H1 (cell line): ENCODE measurements at regions not wholly inside any gene's neighbourhood (a gene's known extent, or its start where the extent isn't known, plus 50 kb on each side); places are given as distances from the start of the nearest gene placed in this dataset.

Source experiments
- CTCF ChIA-PET: fragments of 300-600 bp; sonication (Branson Sonifier 250); formaldehyde crosslinking; loops from one replicate; lab custom pipeline; 2021; ENCODE audit not compliant: partially characterized antibody; lab: Charles Lee
- POLR2A ChIA-PET: fragments of 300-600 bp; sonication (Branson Sonifier 250); formaldehyde crosslinking; loops from one replicate; lab custom pipeline; 2021; ENCODE audit warnings: inconsistent platforms; ENCODE audit not compliant: partially characterized antibody; lab: Charles Lee
- DNase-seq, 2 experiments: peaks; one replicate each; pipeline versions ENCODE4 v3.0.0 to v3.0.0-alpha.2; 2010 to 2022; ENCODE audit warnings: low spot score in 2 of 2, low read depth in 1 of 2, mixed read lengths in 1 of 2
- FAIRE-seq: peaks from 2 replicates; lab custom pipeline; 2011; peaks lifted over from hg19 to GRCh38; lab: Jason Lieb, UNC
- H2AFZ ChIP-seq: 2 replicates; pipeline ENCODE4 v1.8.1; 2012; ENCODE audit warnings: low read length, inconsistent platforms
- H2AK5ac ChIP-seq: 2 replicates; pipeline ENCODE4 v1.6.1; 2013; ENCODE audit warnings: low read depth, low read length
- H2BK120ac ChIP-seq: replicated peaks from 2 replicates; pipeline ENCODE3; 2013; ENCODE audit warnings: low read depth, low read length, inconsistent platforms
- H2BK12ac ChIP-seq: 2 replicates; pipeline ENCODE4 v1.6.1; 2013; ENCODE audit warnings: low read depth, low read length
- H2BK15ac ChIP-seq: 2 replicates; pipeline ENCODE4 v1.6.1; 2013; ENCODE audit warnings: low read length
- H2BK20ac ChIP-seq: 2 replicates; pipeline ENCODE4 v1.6.1; 2013; ENCODE audit warnings: low read length
- H2BK5ac ChIP-seq: 2 replicates; pipeline ENCODE4 v1.6.1; 2013; ENCODE audit warnings: low read depth, low read length
- H3K14ac ChIP-seq: 2 replicates; pipeline ENCODE4 v1.6.1; 2013; ENCODE audit warnings: inconsistent platforms; ENCODE audit not compliant: insufficient read length
- H3K18ac ChIP-seq: 2 replicates; pipeline ENCODE4 v1.6.1; 2013; ENCODE audit warnings: low read length; ENCODE audit errors: extremely low read depth
- H3K23ac ChIP-seq: 2 replicates; pipeline ENCODE4 v1.6.1; 2013; ENCODE audit warnings: inconsistent platforms; ENCODE audit not compliant: insufficient read length
- H3K23me2 ChIP-seq: 2 replicates; pipeline ENCODE4 v1.6.1; 2013; ENCODE audit warnings: low read depth, low read length
- H3K27ac ChIP-seq: 2 replicates; pipeline ENCODE4 v1.6.1; 2011; ENCODE audit warnings: low read depth, low read length, inconsistent platforms
- H3K27me3 ChIP-seq, 4 experiments: replicated peaks in 1 of 4; 1 replicate in 1 of 4; 2 replicates in 3 of 4; pipeline versions ENCODE4 v1.6.1 to v1.8.1; 2011 to 2013; ENCODE audit warnings: low read length in 3 of 4, mild to moderate bottlenecking in 3 of 4, inconsistent platforms in 2 of 4, mixed read lengths in 2 of 4, moderate library complexity in 1 of 4; ENCODE audit not compliant: control insufficient read depth in 3 of 4, insufficient read depth in 3 of 4; ENCODE audit errors: extremely low read depth in 1 of 4
- H3K36me3 ChIP-seq, 4 experiments: 2 replicates each; pipeline versions ENCODE4 v1.6.1 to v1.8.1; 2011 to 2013; ENCODE audit warnings: mild to moderate bottlenecking in 4 of 4, low read length in 3 of 4, moderate library complexity in 2 of 4, control low read depth in 1 of 4, inconsistent platforms in 1 of 4; ENCODE audit not compliant: insufficient read depth in 4 of 4, control insufficient read depth in 2 of 4
- H3K4ac ChIP-seq: replicated peaks from 2 replicates; pipeline ENCODE3; 2013; ENCODE audit warnings: low read length, low read depth, mixed read lengths, inconsistent platforms; ENCODE audit not compliant: insufficient read length
- H3K4me1 ChIP-seq, 4 experiments: replicated peaks in 1 of 4; 1 replicate in 1 of 4; 2 replicates in 3 of 4; pipeline versions ENCODE4 v1.6.1 to v1.8.1; 2011 to 2013; ENCODE audit warnings: low read length in 3 of 4, inconsistent platforms in 2 of 4, mixed read lengths in 1 of 4; ENCODE audit not compliant: insufficient read depth in 4 of 4, control insufficient read depth in 3 of 4
- H3K4me2 ChIP-seq, 2 experiments: 2 replicates each; pipeline versions ENCODE4 v1.6.1 to v1.8.1; 2011 to 2013; ENCODE audit warnings: low read depth in 2 of 2, low read length in 2 of 2, control low read depth in 1 of 2, inconsistent platforms in 1 of 2, mild to moderate bottlenecking in 1 of 2; ENCODE audit not compliant: insufficient read depth in 1 of 2
- H3K4me3 ChIP-seq, 4 experiments: fragments of 200-600, 300-600 bp in 1 of 4; sonication (generic), shearing (Covaris generic), sonication (Bioruptor Twin) in 1 of 4; 2 replicates each; pipeline versions ENCODE4 v1.5.1 to v1.8.1; 2011 to 2016; ENCODE audit warnings: low read length in 4 of 4, low read depth in 3 of 4, control low read depth in 2 of 4, inconsistent platforms in 2 of 4, mild to moderate bottlenecking in 2 of 4, mixed read lengths in 1 of 4, moderate library complexity in 1 of 4; ENCODE audit not compliant: insufficient read depth in 2 of 4; ENCODE audit errors: extremely low read depth in 1 of 4
- H3K56ac ChIP-seq: replicated peaks from 2 replicates; pipeline ENCODE3; 2013; ENCODE audit warnings: low read depth, mild to moderate bottlenecking, mixed read lengths, low read length, inconsistent platforms; ENCODE audit not compliant: insufficient read length
- H3K79me1 ChIP-seq: 2 replicates; pipeline ENCODE4 v1.6.1; 2013; ENCODE audit warnings: low read depth, low read length, control low read depth
- H3K79me2 ChIP-seq, 2 experiments: 2 replicates each; pipeline versions ENCODE4 v1.6.1 to v1.8.1; 2012 to 2013; ENCODE audit warnings: low read length in 2 of 2, mild to moderate bottlenecking in 2 of 2, inconsistent platforms in 1 of 2; ENCODE audit not compliant: insufficient read depth in 2 of 2, control insufficient read depth in 1 of 2
- H3K9ac ChIP-seq, 4 experiments: replicated peaks in 1 of 4; 1 replicate in 1 of 4; 2 replicates in 3 of 4; pipeline versions ENCODE4 v1.6.1 to v1.8.1; 2011 to 2013; ENCODE audit warnings: low read depth in 3 of 4, low read length in 3 of 4, control low read depth in 2 of 4, mild to moderate bottlenecking in 2 of 4, moderate library complexity in 2 of 4, inconsistent platforms in 1 of 4; ENCODE audit errors: extremely low read depth in 1 of 4
- H3K9me3 ChIP-seq, 2 experiments: 2 replicates each; pipeline versions ENCODE4 v1.6.1 to v1.8.1; 2012 to 2013; ENCODE audit warnings: mild to moderate bottlenecking in 2 of 2, moderate library complexity in 2 of 2, control low read depth in 1 of 2, inconsistent platforms in 1 of 2, low read depth in 1 of 2, low read length in 1 of 2, mixed read lengths in 1 of 2; ENCODE audit not compliant: insufficient read depth in 2 of 2
- H4K20me1 ChIP-seq, 2 experiments: replicated peaks in 1 of 2; 2 replicates each; pipeline versions ENCODE3 to v1.8.1; 2011 to 2013; ENCODE audit warnings: inconsistent platforms in 2 of 2, low read length in 2 of 2, mild to moderate bottlenecking in 1 of 2; ENCODE audit not compliant: insufficient read depth in 2 of 2, control insufficient read depth in 1 of 2
- H4K5ac ChIP-seq: 2 replicates; pipeline ENCODE4 v1.6.1; 2013; ENCODE audit warnings: low read length, low read depth, mixed read lengths, inconsistent platforms; ENCODE audit not compliant: insufficient read length
- H4K8ac ChIP-seq: 2 replicates; pipeline ENCODE4 v1.8.0; 2013; ENCODE audit warnings: mild to moderate bottlenecking, moderate library complexity, low read length, inconsistent platforms; ENCODE audit not compliant: insufficient read depth; ENCODE audit errors: extremely low read depth
- H4K91ac ChIP-seq: replicated peaks from 2 replicates; pipeline ENCODE3; 2013; ENCODE audit warnings: low read length, mixed read lengths, inconsistent platforms; ENCODE audit not compliant: insufficient read length
- BRCA1 ChIP-seq: IDR thresholded peaks from 2 replicates; pipeline ENCODE4 v1.6.1; 2012; ENCODE audit warnings: low read depth, low read length, improper control_type of control experiment
- FOSL1 ChIP-seq: IDR thresholded peaks from 2 replicates; pipeline ENCODE4 v1.6.1; 2011; ENCODE audit warnings: mild to moderate bottlenecking, low read depth, low read length, moderate library complexity; ENCODE audit not compliant: insufficient read depth
- KDM4A ChIP-seq: IDR thresholded peaks from one replicate; pipeline ENCODE4 v1.7.1; 2012; ENCODE audit warnings: low read depth, mild to moderate bottlenecking, moderate library complexity, low read length, inconsistent platforms; ENCODE audit not compliant: severe bottlenecking
- NRF1 ChIP-seq: IDR thresholded peaks from 2 replicates; pipeline ENCODE4 v1.6.1; 2011; ENCODE audit warnings: mild to moderate bottlenecking, low read depth, low read length, improper control_type of control experiment
- POLR2A ChIP-seq, 2 experiments: IDR thresholded peaks; 1 replicate in 1 of 2; 2 replicates in 1 of 2; pipeline ENCODE4 v1.6.1; 2011; ENCODE audit warnings: low read depth in 2 of 2, low read length in 2 of 2, mild to moderate bottlenecking in 2 of 2; ENCODE audit errors: control extremely low read depth in 1 of 2
- RNF2 ChIP-seq: fragments of 200-900, 300-1000 bp; sonication (generic); IDR thresholded peaks from 2 replicates; pipeline ENCODE4 v1.7.1; 2016; ENCODE audit warnings: borderline replicate concordance, low read depth, mild to moderate bottlenecking, antibody characterized with exemption, low read length; ENCODE audit not compliant: poor library complexity, severe bottlenecking; ENCODE audit errors: missing control alignments
- SIN3A ChIP-seq, 2 experiments: IDR thresholded peaks in 1 of 2; conservative IDR thresholded peaks in 1 of 2; 2 replicates each; pipeline ENCODE4 v1.6.1; 2011 to 2012; ENCODE audit warnings: low read length in 2 of 2, improper control_type of control experiment in 1 of 2, low read depth in 1 of 2, mild to moderate bottlenecking in 1 of 2
- SIX5 ChIP-seq: IDR thresholded peaks from 2 replicates; pipeline ENCODE4 v1.6.1; 2011; ENCODE audit warnings: mild to moderate bottlenecking, low read depth, low read length
- WGBS, 2 experiments: shearing (Covaris generic) in 1 of 2; methylation state at CpG; one replicate each; pipeline versions ENCODE4 v1.1.6 to v1.1.7; 2013 to 2015; ENCODE audit warnings: low lambda C conversion rate in 2 of 2, mixed read lengths in 2 of 2, inconsistent platforms in 1 of 2, low coverage in 1 of 2, missing lambda C conversion rate in 1 of 2; ENCODE audit not compliant: insufficient replicate concordance in 2 of 2, insufficient coverage in 1 of 2, insufficient read length in 1 of 2; ENCODE audit errors: extremely low coverage in 1 of 2, missing lambda C conversion rate in 1 of 2; 5-methylcytosine and 5-hydroxymethylcytosine counted together

- POLR2A ChIA-PET: no interaction called here
- no peak overlapping the region for H2AK5ac ChIP-seq
- no peak overlapping the region for H3K4me3 ChIP-seq
- no peaks in the 10 kb centered on the region for H3K79me1 ChIP-seq
- no peak overlapping the region for H2BK120ac ChIP-seq
- WGBS, 2 experiments: 91% methylated on average over 14 of the region's 14 CpGs; no CpG with 5 or more reads in 1 of the 2 experiments
- no peak for DNase-seq
- no peak for FAIRE-seq
- H3K18ac ChIP-seq: no peak overlapping the region
- no peaks in the 10 kb centered on the region for H3K27me3 ChIP-seq
- CTCF ChIA-PET: no interaction called here
- no peak overlapping the region for H4K8ac ChIP-seq
- no peak overlapping the region for H3K14ac ChIP-seq
- no peaks in the 10 kb centered on the region for H4K20me1 ChIP-seq
- no peaks in the 10 kb centered on the region for H3K4me1 ChIP-seq
- H3K27ac ChIP-seq: no peak overlapping the region
- no peak overlapping the region for H2BK20ac ChIP-seq
- H2BK12ac ChIP-seq: no peak overlapping the region
- no peak overlapping the region for H3K23ac ChIP-seq
- H2AFZ ChIP-seq: no peak overlapping the region; the same call in 1 of the 2 replicates
- no peaks in the 10 kb centered on the region for H3K23me2 ChIP-seq
- TF ChIP-seq RNF2 (no peak), FOSL1 (no peak), SIX5 (no peak), NRF1 (no peak), SIN3A (conservative IDR thresholded peaks at IDR 0.05 in 1 of 2, IDR thresholded peaks at IDR 0.05 in 1 of 2; ENCODE audit: low read depth in 1 of 2, low read length in 2 of 2) (no peak), BRCA1 (no peak), POLR2A (IDR thresholded peaks at IDR 0.05; ENCODE audit: control extremely low read depth in 1 of 2, low read depth in 2 of 2, low read length in 2 of 2) (no peak), KDM4A (no peak)
- H3K36me3 ChIP-seq: no peaks in the 10 kb centered on the region
- no peak overlapping the region for H4K91ac ChIP-seq
- H3K56ac ChIP-seq: no peak overlapping the region
- H3K4me2 ChIP-seq: no peak overlapping the region
- H3K4ac ChIP-seq: no peak overlapping the region
- H4K5ac ChIP-seq: no peak overlapping the region
- no peaks in the 10 kb centered on the region for H3K79me2 ChIP-seq
- H2BK15ac ChIP-seq: 0 out of 2 replicates have a peak overlapping the region, but pooled peaks have one; percentile 8
- peaks cover 8 to 13% of the 10 kb centered on the region in 2 experiments for H3K9me3 ChIP-seq
- H2BK5ac ChIP-seq: no peak overlapping the region
- no peak overlapping the region for H3K9ac ChIP-seq
Measured at GRCh38 chr13:77975358-77976042, 56.9 kb upstream of the EDNRB start.
